Neuronal stem cell (in vitro differentiated cells): ENCODE measurements at regions not wholly inside any gene's neighbourhood (a gene's known extent, or its start where the extent isn't known, plus 50 kb on each side); places are given as distances from the start of the nearest gene placed in this dataset.

ENCODE experiments used
- DNase-seq: peaks from one replicate; pipeline ENCODE4 v3.0.0-alpha.2; 2013; ENCODE audit warnings: low spot score
- H2AFZ ChIP-seq: one replicate; pipeline ENCODE4 v1.6.1; 2013; ENCODE audit warnings: mild to moderate bottlenecking, low read length, inconsistent platforms
- H2AK5ac ChIP-seq: 2 replicates; pipeline ENCODE4 v1.6.1; 2013; ENCODE audit warnings: low read depth, mild to moderate bottlenecking, inconsistent platforms, low read length, moderate library complexity, mixed read lengths
- H2BK120ac ChIP-seq: 2 replicates; pipeline ENCODE4 v1.6.1; 2013; ENCODE audit warnings: low read depth, mild to moderate bottlenecking, inconsistent platforms, low read length, moderate library complexity, mixed read lengths
- H2BK12ac ChIP-seq: one replicate; pipeline ENCODE4 v1.6.1; 2013; ENCODE audit warnings: low read length, inconsistent platforms
- H2BK15ac ChIP-seq: 2 replicates; pipeline ENCODE4 v1.6.1; 2013; ENCODE audit warnings: mild to moderate bottlenecking, low read length, inconsistent platforms, mixed read lengths
- H2BK5ac ChIP-seq: one replicate; pipeline ENCODE4 v1.6.1; 2013; ENCODE audit warnings: inconsistent platforms, mild to moderate bottlenecking, low read length, moderate library complexity
- H3K14ac ChIP-seq: one replicate; pipeline ENCODE4 v1.6.1; 2013; ENCODE audit warnings: low read length, inconsistent platforms
- H3K18ac ChIP-seq: 2 replicates; pipeline ENCODE4 v1.6.1; 2013; ENCODE audit warnings: low read length, inconsistent platforms
- H3K23ac ChIP-seq: 2 replicates; pipeline ENCODE4 v1.6.1; 2013; ENCODE audit warnings: low read depth, mild to moderate bottlenecking, mixed read lengths, low read length, inconsistent platforms; ENCODE audit not compliant: poor library complexity
- H3K27ac ChIP-seq: replicated peaks from 3 replicates; pipeline ENCODE4 v1.5.1; 2013; ENCODE audit warnings: low read length, inconsistent platforms
- H3K27me3 ChIP-seq, 3 experiments: 2 replicates each; pipeline ENCODE4 v1.6.1; 2013; ENCODE audit warnings: low read length in 3 of 3, mild to moderate bottlenecking in 2 of 3, inconsistent platforms in 1 of 3, low read depth in 1 of 3, mixed read lengths in 1 of 3, moderate library complexity in 1 of 3; ENCODE audit not compliant: control insufficient read depth in 3 of 3, insufficient read depth in 3 of 3
- H3K36me3 ChIP-seq, 2 donors: replicated peaks in 1 of 2; 2 replicates each; pipeline ENCODE4 v1.6.1; 2013; ENCODE audit warnings: low read length in 2 of 2; ENCODE audit not compliant: control insufficient read depth in 2 of 2, insufficient read depth in 2 of 2
- H3K4ac ChIP-seq: 2 replicates; pipeline ENCODE4 v1.6.1; 2013; ENCODE audit warnings: inconsistent platforms, mild to moderate bottlenecking, low read length, moderate library complexity
- H3K4me1 ChIP-seq, 2 donors: 1 replicate in 1 of 2; 2 replicates in 1 of 2; pipeline ENCODE4 v1.6.1; 2013; ENCODE audit warnings: low read length in 2 of 2, low read depth in 1 of 2; ENCODE audit not compliant: control insufficient read depth in 2 of 2, insufficient read depth in 1 of 2
- H3K4me2 ChIP-seq: one replicate; pipeline ENCODE4 v1.6.1; 2013; ENCODE audit warnings: mild to moderate bottlenecking, low read length, inconsistent platforms; ENCODE audit not compliant: insufficient read depth, poor library complexity, severe bottlenecking
- H3K4me3 ChIP-seq, 2 donors: 2 replicates each; pipeline ENCODE4 v1.5.1; 2013; ENCODE audit warnings: low read length in 2 of 2, mild to moderate bottlenecking in 2 of 2, inconsistent platforms in 1 of 2, moderate library complexity in 1 of 2
- H3K79me1 ChIP-seq: one replicate; pipeline ENCODE4 v1.6.1; 2013; ENCODE audit warnings: low read depth, mild to moderate bottlenecking, inconsistent platforms, low read length, moderate library complexity
- H3K9ac ChIP-seq: one replicate; pipeline ENCODE4 v1.6.1; 2013; ENCODE audit warnings: mild to moderate bottlenecking, low read depth, low read length, inconsistent platforms; ENCODE audit not compliant: poor library complexity
- H3K9me3 ChIP-seq, 2 donors: replicated peaks in 1 of 2; 2 replicates each; pipeline versions ENCODE3 to v1.6.1; 2013; ENCODE audit warnings: low read length in 2 of 2, mild to moderate bottlenecking in 2 of 2, inconsistent platforms in 1 of 2, low read depth in 1 of 2, mixed read lengths in 1 of 2, moderate library complexity in 1 of 2; ENCODE audit not compliant: control insufficient read depth in 2 of 2, insufficient read depth in 1 of 2
- H4K8ac ChIP-seq: one replicate; pipeline ENCODE4 v1.6.1; 2013; ENCODE audit warnings: low read depth, mild to moderate bottlenecking, inconsistent platforms, low read length, moderate library complexity
- H4K91ac ChIP-seq: one replicate; pipeline ENCODE4 v1.6.1; 2013; ENCODE audit warnings: low read length, low read depth, mild to moderate bottlenecking, inconsistent platforms; ENCODE audit not compliant: poor library complexity
- WGBS, 2 donors: extraction: QIAGEN DNeasy Blood & Tissue Kit; methylation state at CpG; one replicate each; pipeline ENCODE4 v1.1.7; 2013; ENCODE audit warnings: missing lambda C conversion rate in 2 of 2, mixed read lengths in 1 of 2; ENCODE audit not compliant: insufficient read length in 2 of 2, insufficient replicate concordance in 1 of 2; ENCODE audit errors: extremely low coverage in 2 of 2; 5-methylcytosine and 5-hydroxymethylcytosine counted together

- no peak overlapping the region for H2AK5ac ChIP-seq
- no peaks in the 10 kb centered on the region for H3K9me3 ChIP-seq
- no peak overlapping the region for H2BK12ac ChIP-seq
- H4K91ac ChIP-seq: no peak overlapping the region
- no peaks in the 10 kb centered on the region for H3K4me1 ChIP-seq
- no peak overlapping the region for H3K4ac ChIP-seq
- no peaks in the 10 kb centered on the region for H3K79me1 ChIP-seq
- H2BK5ac ChIP-seq: no peak overlapping the region
- DNase-seq: no peak
- H3K14ac ChIP-seq: no peak overlapping the region
- no peaks in the 10 kb centered on the region for H3K27me3 ChIP-seq
- no peak overlapping the region for H3K4me2 ChIP-seq
- H3K23ac ChIP-seq: no peak overlapping the region
- H2AFZ ChIP-seq: no peak overlapping the region
- H3K9ac ChIP-seq: no peak overlapping the region
- H3K4me3 ChIP-seq: no peak overlapping the region
- H4K8ac ChIP-seq: no peak overlapping the region
- no peaks in the 10 kb centered on the region for H3K36me3 ChIP-seq
- WGBS, 2 donors: no CpG with 5 or more reads among the region's 13 CpGs
- no peak overlapping the region for H3K27ac ChIP-seq
- H2BK120ac ChIP-seq: no peak overlapping the region
- H2BK15ac ChIP-seq: no peak overlapping the region
- H3K18ac ChIP-seq: no peak overlapping the region
These were observed 77.2 kb upstream of the TMTC4 start for GRCh38 chr13:100751826-100752225.

DNA sequence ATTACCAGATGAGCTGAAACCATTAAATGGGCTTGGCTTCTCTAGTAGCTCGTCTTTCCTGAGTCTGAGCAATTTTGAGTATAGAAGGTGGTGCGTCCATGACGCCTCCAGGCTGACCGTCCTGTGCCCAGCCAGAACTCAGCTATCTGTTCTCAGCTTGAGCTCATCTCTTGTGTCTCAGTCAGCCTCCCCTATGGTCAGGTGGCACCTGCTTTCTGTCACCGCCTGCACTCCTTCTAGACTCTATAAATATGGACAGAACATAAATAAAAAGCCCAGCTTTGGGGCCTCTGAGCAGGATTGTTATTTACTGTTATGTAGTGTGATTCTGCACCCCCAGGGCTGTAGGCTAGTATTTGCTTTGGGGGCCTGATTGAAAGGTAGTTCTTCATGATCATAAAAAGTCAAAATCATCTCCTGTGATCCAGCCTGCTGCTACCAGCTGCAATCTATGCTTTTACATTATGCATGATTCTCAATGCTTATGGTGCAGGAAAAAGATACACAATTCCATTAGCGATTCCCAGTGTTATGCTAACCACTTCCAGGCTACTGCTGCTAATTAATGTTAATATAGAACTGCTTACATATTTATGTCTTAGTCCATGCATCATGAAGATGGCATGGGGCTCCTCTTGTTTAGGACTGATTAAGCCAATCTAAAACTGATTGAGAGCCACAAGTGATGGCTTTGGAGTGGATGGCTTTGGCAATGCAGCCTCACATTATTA lies 72.5 kb upstream of the TMTC4 start:
- Histone ChIP-seq H3K27ac (no peak overlapping the region), H3K9me3 (no peaks in the 10 kb centered on the region), H3K36me3 (no peaks in the 10 kb centered on the region), H3K4ac (no peak overlapping the region), H3K18ac (peak overlapping the region; percentile 36), H2BK12ac (no peak overlapping the region), H3K23ac (no peak overlapping the region), H3K4me2 (no peak overlapping the region), H2AK5ac (no peak overlapping the region), H3K14ac (no peak overlapping the region), H2AFZ (no peak overlapping the region), H3K9ac (no peak overlapping the region), H2BK5ac (no peak overlapping the region), H3K27me3 (no peaks in the 10 kb centered on the region), H2BK15ac (no peak overlapping the region), H4K8ac (no peak overlapping the region), H2BK120ac (no peak overlapping the region), H4K91ac (no peak overlapping the region), H3K4me1 (no peaks in the 10 kb centered on the region), H3K79me1 (no peaks in the 10 kb centered on the region), H3K4me3 (no peak overlapping the region)
- no CpG with 5 or more reads among the region's 6 CpGs for WGBS, 2 donors
- DNase-seq: no peak

DNA sequence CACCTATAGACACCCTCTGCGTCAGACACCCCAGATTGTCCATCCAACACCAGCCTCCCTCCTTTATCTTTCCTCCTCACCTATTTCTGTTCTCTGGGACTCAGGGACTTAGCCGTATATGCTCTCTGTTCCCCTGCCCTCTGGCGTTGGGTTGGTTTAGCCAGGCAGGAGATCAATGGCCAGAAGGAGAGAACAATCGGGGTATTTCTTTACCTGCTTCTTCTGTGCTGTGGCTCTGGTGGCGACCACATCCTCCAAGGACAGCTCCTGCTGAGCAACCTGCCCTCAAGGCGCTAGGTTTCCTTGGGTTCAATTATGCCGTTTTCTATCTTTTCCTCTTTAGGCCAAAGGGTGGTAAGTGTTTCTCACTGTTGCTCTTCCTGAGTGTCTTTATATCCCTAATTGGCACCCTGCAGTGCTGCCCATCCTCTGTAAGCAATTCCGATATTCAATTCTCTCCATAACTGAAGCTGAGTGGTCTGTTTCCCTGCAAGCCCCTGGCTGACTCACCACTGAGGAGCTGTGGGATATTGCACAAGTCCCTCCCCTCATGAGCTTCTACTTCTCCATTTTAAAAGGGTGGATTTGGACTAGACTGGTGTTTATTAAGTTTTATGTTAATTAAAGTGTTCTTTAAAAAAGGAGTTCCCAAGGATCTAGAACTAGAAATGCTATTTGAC lies 63.7 kb upstream of the TMTC4 start:
- no peak overlapping the region for H4K8ac ChIP-seq
- no peaks in the 10 kb centered on the region for H3K36me3 ChIP-seq
- H2AFZ ChIP-seq: no peak overlapping the region
- H3K14ac ChIP-seq: no peak overlapping the region
- no peak overlapping the region for H3K9ac ChIP-seq
- H3K79me1 ChIP-seq: no peaks in the 10 kb centered on the region
- no peaks in the 10 kb centered on the region for H3K27me3 ChIP-seq
- no peak overlapping the region for H3K4me2 ChIP-seq
- H2BK12ac ChIP-seq: no peak overlapping the region
- no peak overlapping the region for H3K4ac ChIP-seq
- no peak overlapping the region for H3K4me3 ChIP-seq
- WGBS, 2 donors: no CpG with 5 or more reads among the region's 8 CpGs
- no peak overlapping the region for H4K91ac ChIP-seq
- no peak overlapping the region for H3K18ac ChIP-seq
- no peak overlapping the region for H3K27ac ChIP-seq
- no peak overlapping the region for H2BK120ac ChIP-seq
- H2BK15ac ChIP-seq: no peak overlapping the region
- H3K9me3 ChIP-seq: no peaks in the 10 kb centered on the region
- H3K4me1 ChIP-seq: no peaks in the 10 kb centered on the region
- no peak overlapping the region for H2BK5ac ChIP-seq
- DNase-seq: no peak
- H3K23ac ChIP-seq: no peak overlapping the region
- no peak overlapping the region for H2AK5ac ChIP-seq

DNA sequence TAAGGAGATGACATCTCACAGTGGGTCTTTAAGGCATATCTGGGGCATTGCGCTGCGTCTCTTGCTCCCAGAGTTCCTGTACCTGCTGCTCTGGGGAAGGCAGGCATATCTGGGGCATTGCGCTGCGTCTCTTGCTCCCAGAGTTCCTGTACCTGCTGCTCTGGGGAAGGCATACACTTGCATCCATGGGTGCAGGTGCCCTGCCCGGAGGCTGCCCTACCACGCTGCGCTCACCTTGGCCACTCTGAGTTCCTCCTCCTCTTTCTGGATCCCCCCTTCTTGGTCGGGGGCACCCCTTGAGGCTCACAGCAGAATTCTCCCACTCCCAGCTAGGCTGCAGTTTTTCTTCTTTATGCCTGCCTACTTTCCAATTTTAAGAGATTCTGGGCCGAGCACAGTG lies 60.9 kb upstream of the TMTC4 start:
- H3K4ac ChIP-seq: no peak overlapping the region
- H2AK5ac ChIP-seq: no peak overlapping the region
- WGBS, 2 donors: no CpG with 5 or more reads among the region's 9 CpGs

More for the DNA sequence above, 60.9 kb upstream of the TMTC4 start:
- Histone ChIP-seq H3K14ac (no peak overlapping the region), H2BK15ac (no peak overlapping the region), H3K4me1 (no peaks in the 10 kb centered on the region), H3K9me3 (no peaks in the 10 kb centered on the region), H3K36me3 (no peaks in the 10 kb centered on the region), H3K4me2 (no peak overlapping the region), H3K79me1 (no peaks in the 10 kb centered on the region), H2BK5ac (no peak overlapping the region), H2BK120ac (no peak overlapping the region), H3K18ac (no peak overlapping the region), H4K91ac (no peak overlapping the region), H3K23ac (no peak overlapping the region), H3K9ac (no peak overlapping the region), H3K27me3 (no peaks in the 10 kb centered on the region), H2AFZ (no peak overlapping the region), H4K8ac (no peak overlapping the region), H2BK12ac (no peak overlapping the region), H3K27ac (no peak overlapping the region), H3K4me3 (no peak overlapping the region)
- no peak for DNase-seq
